OCI-LY3 (cell line): ENCODE measurements at regions not wholly inside any gene's neighbourhood (a gene's known extent, or its start where the extent isn't known, plus 50 kb on each side); places are given as distances from the start of the nearest gene placed in this dataset.

Experiments
- H2AFZ ChIP-seq: fragments of 200-600, 300-600 bp; shearing (Covaris generic); 2 replicates; pipeline ENCODE4 v1.6.0; 2014; ENCODE audit warnings: antibody characterized with exemption, low read depth, low read length
- H3K27ac ChIP-seq: fragments of 200-600, 300-600 bp; sonication (generic); 2 replicates; pipeline ENCODE4 v1.5.1; 2014; ENCODE audit warnings: mild to moderate bottlenecking, low read length, moderate library complexity, mixed read lengths
- H3K27me3 ChIP-seq: fragments of 200-600, 300-600 bp; sonication (generic); 2 replicates; pipeline ENCODE4 v1.6.1; 2014; ENCODE audit warnings: low read depth, low read length, mixed read lengths
- H3K36me3 ChIP-seq: fragments of 200-600, 300-600 bp; sonication (generic); replicated peaks from 2 replicates; pipeline ENCODE3; 2014; ENCODE audit warnings: low read depth, low read length, mixed read lengths
- H3K4me1 ChIP-seq: fragments of 300-600, 200-600 bp; sonication (generic); 2 replicates; pipeline ENCODE4 v1.6.1; 2014; ENCODE audit warnings: low read length, mixed read lengths
- H3K4me2 ChIP-seq: fragments of 200-600, 300-600 bp; sonication (generic); 2 replicates; pipeline ENCODE4 v1.6.1; 2014; ENCODE audit warnings: low read length, mixed read lengths
- H3K4me3 ChIP-seq: fragments of 300-600, 200-600 bp; sonication (generic); 2 replicates; pipeline ENCODE4 v1.5.1; 2014; ENCODE audit warnings: antibody characterized with exemption, mild to moderate bottlenecking, low read length, moderate library complexity
- H3K79me2 ChIP-seq: fragments of 300-600, 200-600 bp; shearing (Covaris generic); 2 replicates; pipeline ENCODE4 v1.6.1; 2014; ENCODE audit warnings: mild to moderate bottlenecking, low read length, mixed read lengths
- H3K9ac ChIP-seq: fragments of 300-600, 200-600 bp; shearing (Covaris generic); 2 replicates; pipeline ENCODE4 v1.6.0; 2014; ENCODE audit warnings: mild to moderate bottlenecking, low read length, moderate library complexity
- H3K9me3 ChIP-seq: fragments of 200-600, 300-600 bp; shearing (Covaris generic); 2 replicates; pipeline ENCODE4 v1.6.1; 2014; ENCODE audit warnings: low read length, mixed read lengths; ENCODE audit not compliant: insufficient read depth
- H4K20me1 ChIP-seq: fragments of 200-600, 300-600 bp; sonication (generic); 2 replicates; pipeline ENCODE4 v1.6.1; 2016; ENCODE audit warnings: low read length, mixed read lengths; ENCODE audit not compliant: insufficient read depth
- EZH2phosphoT487 ChIP-seq: fragments of 200-600 bp; shearing (Covaris generic); IDR thresholded peaks from 2 replicates; pipeline ENCODE4 v1.6.1; 2018; ENCODE audit warnings: antibody characterized with exemption, mixed run types, low read depth
- TF ChIP-seq, protein P1 (sequence below): fragments of 200-600, 300-600 bp; sonication (generic); IDR thresholded peaks from 2 replicates; pipeline ENCODE4 v1.5.1; 2014; ENCODE audit warnings: antibody characterized with exemption, low read length, low read depth

DNA sequence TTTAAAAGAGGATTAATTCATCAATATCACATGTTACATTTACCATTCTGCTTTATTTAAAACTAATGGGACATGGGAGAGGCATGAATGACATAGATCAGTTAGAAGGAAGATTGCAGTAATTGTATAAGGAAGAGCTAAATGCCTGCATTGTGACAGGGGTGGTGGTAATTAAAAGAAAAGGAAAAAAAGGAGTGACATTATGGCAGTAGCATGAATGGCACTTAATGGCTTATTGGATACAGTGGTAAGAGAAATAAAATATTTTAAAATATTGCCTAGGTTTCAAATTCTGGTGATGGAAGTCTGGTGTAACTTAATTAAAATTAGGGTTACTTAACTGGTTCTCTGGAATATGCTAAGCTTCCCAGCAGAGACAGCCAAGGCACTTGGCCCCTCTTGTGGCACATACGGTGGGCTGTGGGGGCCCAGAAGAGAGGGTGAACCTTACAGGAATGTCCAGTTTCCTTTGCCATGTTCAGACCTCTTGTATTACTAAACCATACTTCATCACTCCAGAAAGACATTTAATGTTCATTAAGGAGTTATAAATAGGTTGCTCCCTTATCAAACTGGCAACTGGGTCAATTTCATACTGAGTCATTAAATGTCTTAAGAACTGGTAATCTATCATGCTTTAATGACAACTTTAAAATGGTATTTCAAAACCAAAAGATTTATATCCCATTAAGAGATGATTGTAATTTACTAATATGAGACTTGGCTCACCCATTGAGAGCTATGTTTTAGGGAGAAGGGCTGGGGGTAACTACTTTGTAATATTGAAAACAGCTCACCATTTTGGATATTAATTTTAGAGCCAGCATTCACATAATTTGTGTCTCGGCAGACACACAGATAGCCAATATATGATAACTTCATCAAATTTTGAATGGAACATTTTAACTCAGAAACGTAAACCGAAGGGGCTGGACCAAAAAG is 798.9 kb upstream of the PIK3C3 start:
- no peak for TF ChIP-seq EZH2phosphoT487
- TF ChIP-seq, protein P1, sequence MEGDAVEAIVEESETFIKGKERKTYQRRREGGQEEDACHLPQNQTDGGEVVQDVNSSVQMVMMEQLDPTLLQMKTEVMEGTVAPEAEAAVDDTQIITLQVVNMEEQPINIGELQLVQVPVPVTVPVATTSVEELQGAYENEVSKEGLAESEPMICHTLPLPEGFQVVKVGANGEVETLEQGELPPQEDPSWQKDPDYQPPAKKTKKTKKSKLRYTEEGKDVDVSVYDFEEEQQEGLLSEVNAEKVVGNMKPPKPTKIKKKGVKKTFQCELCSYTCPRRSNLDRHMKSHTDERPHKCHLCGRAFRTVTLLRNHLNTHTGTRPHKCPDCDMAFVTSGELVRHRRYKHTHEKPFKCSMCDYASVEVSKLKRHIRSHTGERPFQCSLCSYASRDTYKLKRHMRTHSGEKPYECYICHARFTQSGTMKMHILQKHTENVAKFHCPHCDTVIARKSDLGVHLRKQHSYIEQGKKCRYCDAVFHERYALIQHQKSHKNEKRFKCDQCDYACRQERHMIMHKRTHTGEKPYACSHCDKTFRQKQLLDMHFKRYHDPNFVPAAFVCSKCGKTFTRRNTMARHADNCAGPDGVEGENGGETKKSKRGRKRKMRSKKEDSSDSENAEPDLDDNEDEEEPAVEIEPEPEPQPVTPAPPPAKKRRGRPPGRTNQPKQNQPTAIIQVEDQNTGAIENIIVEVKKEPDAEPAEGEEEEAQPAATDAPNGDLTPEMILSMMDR: no peak
- H4K20me1 ChIP-seq: no peaks in the 10 kb centered on the region

DNA sequence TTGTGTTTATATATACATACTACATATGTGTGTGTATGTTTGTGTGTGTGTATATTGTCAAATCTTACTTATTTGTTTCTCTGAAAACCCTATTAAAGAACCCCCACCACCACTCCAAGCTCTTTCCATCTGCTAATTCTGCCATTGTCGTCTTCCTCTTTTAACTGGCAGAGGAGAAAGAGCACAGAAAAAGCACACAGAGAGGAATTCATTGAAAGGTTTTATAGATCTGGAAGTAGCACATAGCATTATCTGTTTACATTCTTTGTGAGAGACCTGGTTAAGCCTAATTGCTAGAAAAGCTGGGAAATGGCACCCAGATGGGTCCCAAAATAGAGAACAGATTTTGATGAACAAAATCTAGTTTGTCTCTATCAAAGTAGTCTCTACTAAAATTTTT is 800.0 kb upstream of the PIK3C3 start:
- Histone ChIP-seq H3K36me3 (no peaks in the 10 kb centered on the region), H3K9ac (no peak overlapping the region), H3K27ac (no peak overlapping the region), H3K79me2 (no peaks in the 10 kb centered on the region), H3K27me3 (no peaks in the 10 kb centered on the region), H4K20me1 (no peaks in the 10 kb centered on the region), H3K4me3 (no peak overlapping the region), H3K4me1 (peaks cover 9% of the 10 kb centered on the region), H2AFZ (0 out of 2 replicates have a peak overlapping the region, but pooled peaks have one; percentile 10), H3K4me2 (no peak overlapping the region), H3K9me3 (no peaks in the 10 kb centered on the region)
- TF ChIP-seq EZH2phosphoT487: no peak
- TF ChIP-seq, protein P1: no peak

More for the DNA sequence above, 798.9 kb upstream of the PIK3C3 start:
- Histone ChIP-seq H3K4me2 (no peak overlapping the region), H3K27ac (no peak overlapping the region), H3K4me1 (no peaks in the 10 kb centered on the region), H2AFZ (no peak overlapping the region), H3K9me3 (no peaks in the 10 kb centered on the region), H3K4me3 (no peak overlapping the region), H3K27me3 (no peaks in the 10 kb centered on the region), H3K36me3 (no peaks in the 10 kb centered on the region), H3K9ac (no peak overlapping the region), H3K79me2 (no peaks in the 10 kb centered on the region)

DNA sequence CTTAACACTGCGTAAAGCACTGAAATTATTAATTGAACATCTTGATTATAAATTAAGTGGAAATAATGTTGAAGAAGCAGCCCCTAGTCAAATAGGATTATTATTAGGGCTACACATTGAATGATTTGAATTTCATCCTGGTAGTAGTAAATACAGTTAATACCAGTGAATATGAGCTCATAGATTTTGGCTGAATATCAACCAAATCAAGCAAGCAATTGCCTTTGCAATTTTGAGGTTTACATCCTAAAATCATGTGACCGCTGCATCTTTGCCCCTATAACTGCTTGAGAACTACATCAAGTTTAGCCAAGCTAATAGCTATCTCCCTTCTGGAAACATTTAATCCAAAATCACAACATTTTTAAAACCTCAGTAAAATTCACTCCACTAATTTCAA is 801.2 kb upstream of the PIK3C3 start:
- Histone ChIP-seq H3K4me3 (no peak overlapping the region), H2AFZ (no peak overlapping the region)

DNA sequence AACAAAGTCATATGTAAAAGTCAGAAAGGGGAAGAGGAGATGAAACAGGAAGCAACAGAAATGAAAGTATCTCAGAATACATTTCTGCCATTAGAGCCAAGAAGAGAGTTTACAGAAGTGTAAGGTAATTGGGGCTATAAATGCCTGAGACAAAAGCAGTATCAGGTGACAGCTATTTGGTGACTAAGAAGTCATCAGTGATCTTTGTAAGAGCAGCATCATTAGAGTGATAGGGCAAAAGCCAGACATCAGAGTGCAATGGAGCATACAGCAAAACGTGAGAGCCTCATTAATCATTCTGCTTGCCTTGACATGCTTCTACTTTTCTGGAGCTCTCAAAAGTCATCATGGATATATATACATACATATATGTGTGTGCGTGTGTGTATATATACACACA is 804.7 kb upstream of the PIK3C3 start:
- Histone ChIP-seq H3K4me2 (peak overlapping the region; percentile 44), H3K79me2 (no peaks in the 10 kb centered on the region), H3K4me3 (0 out of 2 replicates have a peak overlapping the region, but pooled peaks have one; percentile 14), H3K4me1 (peaks cover 13% of the 10 kb centered on the region), H2AFZ (peak overlapping the region; percentile 25; the same call in 1 of the 2 replicates), H3K27me3 (no peaks in the 10 kb centered on the region), H3K27ac (peak overlapping the region; percentile 15; the same call in 1 of the 2 replicates), H3K9ac (no peak overlapping the region), H3K9me3 (no peaks in the 10 kb centered on the region), H3K36me3 (no peaks in the 10 kb centered on the region), H4K20me1 (no peaks in the 10 kb centered on the region)
- TF ChIP-seq EZH2phosphoT487: no peak
- TF ChIP-seq, protein P1: no peak

More for the DNA sequence above, 801.2 kb upstream of the PIK3C3 start:
- H3K4me2 ChIP-seq: no peak overlapping the region
- H3K4me1 ChIP-seq: peaks cover 13% of the 10 kb centered on the region
- H3K27me3 ChIP-seq: no peaks in the 10 kb centered on the region
- no peaks in the 10 kb centered on the region for H4K20me1 ChIP-seq
- H3K9me3 ChIP-seq: no peaks in the 10 kb centered on the region
- no peaks in the 10 kb centered on the region for H3K36me3 ChIP-seq
- no peak for TF ChIP-seq EZH2phosphoT487
- TF ChIP-seq, protein P1: no peak
- no peak overlapping the region for H3K9ac ChIP-seq
- no peaks in the 10 kb centered on the region for H3K79me2 ChIP-seq
- no peak overlapping the region for H3K27ac ChIP-seq
